ENCODE measurements at regions not wholly inside any gene's neighbourhood (a gene's known extent, or its start where the extent isn't known, plus 50 kb on each side); places are given as distances from the start of the nearest gene placed in this dataset.
A peak's percentile ranks its signal among the peaks of the same experiment; 100 is the strongest.

DNA sequence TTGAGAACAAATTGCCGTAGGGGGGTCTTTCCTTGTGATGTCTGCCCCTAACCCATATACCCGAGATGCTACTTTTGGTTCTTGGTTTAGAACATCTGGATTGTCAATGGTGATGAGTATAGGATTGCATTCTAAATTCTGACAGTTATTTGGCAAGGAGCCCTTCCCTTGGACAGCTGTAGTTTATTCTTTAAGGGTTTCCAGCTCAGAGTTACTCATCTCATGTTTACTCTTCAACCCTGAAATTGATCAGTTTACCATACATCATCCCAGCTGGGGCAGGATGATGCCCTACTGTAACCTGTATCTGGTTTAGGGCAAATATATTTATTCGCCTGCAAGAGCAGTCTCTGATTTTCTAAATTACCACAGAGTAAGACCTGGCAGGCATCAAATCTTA, 85.7 kb upstream of the XCR1 start:
- no peak for DNase-seq

DNA sequence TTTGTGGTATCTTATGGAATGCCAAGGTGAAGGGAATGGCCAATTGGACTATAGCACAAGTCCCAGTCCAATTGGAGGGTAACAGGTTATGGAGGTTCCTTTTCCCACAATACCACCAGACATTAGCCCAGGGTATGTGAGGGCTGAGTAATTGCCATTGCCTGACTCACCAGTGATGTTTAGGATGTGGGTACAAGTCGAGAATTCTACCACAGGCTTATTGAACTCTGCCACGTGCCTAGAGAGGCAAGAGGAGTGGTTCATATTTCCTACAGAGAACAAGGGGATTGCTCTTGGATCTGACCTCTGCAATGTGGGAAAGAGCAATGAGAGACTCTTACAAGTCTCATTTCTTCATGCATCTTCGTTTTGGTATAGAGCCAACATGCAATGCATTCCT, 85.0 kb upstream of the XCR1 start:
- no peak for DNase-seq

DNA sequence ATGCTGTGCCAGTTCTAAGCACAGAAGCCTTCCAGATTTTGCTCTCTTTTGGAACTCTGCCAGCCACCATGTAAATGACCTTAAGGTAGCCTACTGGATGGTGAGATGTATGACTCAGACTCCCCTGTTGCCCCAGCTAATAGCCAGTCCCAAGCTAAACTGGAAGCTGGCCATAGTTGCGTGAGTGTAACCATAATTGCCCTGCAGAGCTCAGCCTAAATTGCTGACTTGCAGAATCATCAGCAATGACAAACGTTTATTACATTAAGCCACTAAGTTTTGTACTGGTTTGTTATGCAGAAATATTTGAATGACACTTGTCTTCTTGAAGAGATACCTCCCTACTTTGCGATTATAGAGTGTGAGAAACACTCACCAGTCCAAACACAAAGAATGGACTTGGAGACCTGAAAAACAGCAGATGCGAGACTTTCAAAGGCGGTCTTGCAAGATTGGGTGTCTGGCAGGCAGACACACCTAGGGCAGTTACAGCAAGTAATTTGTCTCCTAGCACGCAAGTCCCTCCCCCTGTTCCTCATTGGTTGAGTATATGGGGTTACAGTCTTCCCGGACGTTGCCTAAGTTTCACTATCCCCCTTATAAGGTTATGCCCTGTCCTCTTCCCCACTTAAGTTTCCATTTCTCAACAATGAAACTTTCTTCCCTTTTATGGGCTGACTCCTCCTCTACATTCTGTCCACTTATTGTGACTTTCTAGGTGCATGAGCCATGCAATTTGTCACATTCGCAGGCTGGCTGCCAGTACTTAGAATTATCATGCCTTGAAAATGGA, 83.6 kb upstream of the XCR1 start:
- no peak for DNase-seq

DNA sequence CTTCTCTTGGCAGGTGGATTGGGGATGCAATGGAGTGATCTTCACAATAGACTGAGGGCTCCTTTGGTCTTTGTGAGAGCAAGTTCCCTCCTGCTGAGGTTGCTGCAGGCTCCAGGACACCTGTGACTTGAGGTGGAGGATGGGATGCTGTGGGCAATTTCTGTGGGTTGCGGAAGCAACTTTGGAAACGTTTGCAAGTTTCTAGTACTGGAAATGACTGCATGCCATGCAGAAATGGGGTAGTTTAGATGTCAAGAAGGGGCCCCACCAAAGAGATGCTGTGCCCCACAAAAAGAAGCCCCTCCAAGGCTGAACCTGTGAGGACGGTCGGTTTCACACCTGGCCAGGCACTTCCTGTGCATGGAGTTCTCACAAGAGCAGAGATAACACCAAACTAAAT, 80.4 kb upstream of the XCR1 start:
- DNase-seq = no peak

DNA sequence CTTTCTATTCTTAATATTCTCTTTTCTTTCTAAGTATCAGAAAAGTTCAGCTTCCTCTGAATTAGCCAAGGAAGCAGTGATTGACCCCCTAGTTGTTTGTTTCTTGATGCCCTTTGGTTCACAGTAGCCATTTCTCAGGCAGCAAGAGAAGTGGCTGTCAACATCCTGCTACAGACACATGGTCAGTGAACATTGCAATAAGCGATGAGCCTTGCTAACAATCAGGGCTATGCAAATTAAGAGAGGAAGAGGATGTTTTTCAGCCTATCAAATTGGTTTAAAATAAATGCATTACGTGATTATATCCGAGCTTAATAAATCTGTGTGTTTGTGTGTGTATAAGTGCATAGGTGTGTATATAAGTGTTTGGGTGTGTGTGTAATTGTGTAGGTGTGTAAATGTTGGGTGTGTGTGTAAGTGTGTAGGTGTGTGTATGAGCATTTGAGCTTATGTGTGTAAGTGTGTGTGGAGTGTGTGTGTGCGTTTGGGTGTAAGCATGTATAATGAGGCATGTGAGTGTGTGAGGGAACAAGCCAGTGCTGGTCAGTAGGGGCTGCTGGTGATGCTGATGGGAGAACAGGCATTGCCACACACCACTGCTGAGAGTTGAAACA, 78.1 kb upstream of the XCR1 start:
- DNase-seq = no peak

GRCh38 chr3:46104706-46105105, 77.4 kb upstream of the XCR1 start:
- no peak for DNase-seq

- no peak for DNase-seq
Measured at GRCh38 chr3:46102780-46103130, 75.5 kb upstream of the XCR1 start.

DNA sequence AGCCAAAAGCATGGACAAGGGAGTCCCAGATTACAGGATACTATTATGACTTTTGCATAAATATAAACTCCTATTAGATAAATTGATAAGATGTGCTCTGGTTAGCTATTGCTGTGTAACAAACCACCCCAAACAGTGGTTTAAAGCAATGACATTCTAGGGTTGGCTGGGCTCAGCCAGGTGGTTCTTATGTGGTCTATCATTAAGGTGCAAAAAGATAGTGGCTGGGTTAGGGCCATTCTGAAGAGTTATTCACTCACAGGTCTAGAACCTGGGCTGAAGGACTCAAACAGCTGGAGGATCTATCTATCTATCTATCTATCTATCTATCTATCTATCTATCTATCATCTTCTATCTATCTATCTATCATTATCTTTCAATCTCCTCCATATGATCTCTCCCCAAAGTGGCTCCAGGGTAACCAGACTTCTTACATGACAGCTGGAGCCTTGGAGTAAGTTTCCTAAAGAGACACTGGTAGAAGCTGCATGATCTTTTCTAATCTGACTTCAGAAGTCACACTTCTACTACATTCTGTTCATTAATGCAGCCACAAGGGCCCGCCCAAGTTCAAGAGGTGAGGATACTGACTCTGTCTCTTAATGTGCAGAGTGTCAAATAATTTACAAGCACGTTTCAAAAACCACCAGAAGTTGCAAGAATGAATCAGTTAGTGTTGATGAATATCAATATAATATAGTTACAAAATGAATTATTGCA, 74.9 kb upstream of the XCR1 start:
- DNase-seq = no peak

GRCh38 chr3:46100812-46101211, 73.5 kb upstream of the XCR1 start:
- no peak for DNase-seq

DNA sequence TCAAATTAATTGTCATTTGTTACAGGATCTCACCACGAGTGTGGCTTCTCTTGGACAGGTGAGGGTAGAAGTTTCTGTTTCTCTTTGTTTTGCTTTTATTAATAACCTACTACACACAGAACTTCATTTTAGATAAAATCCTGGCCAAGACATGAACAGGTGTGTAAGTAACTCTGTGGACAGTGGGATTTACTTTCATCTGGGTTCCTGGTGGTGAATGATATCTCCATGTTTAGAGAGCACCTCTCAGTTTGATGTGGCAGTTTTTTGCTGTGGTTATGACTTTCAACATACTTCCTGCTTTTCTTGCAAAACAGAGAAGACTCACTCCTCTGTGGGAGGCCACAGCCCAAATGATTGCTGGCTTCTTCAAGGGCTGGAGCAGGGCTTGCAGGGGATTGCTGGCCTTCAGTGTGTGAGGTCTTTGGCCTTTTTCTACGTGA, 71.1 kb upstream of the XCR1 start:
- peak; percentile 42 to 55 for DNase-seq

GRCh38 chr3:46097691-46098241, 70.5 kb upstream of the XCR1 start:
- peak; percentile 50 to 59 for DNase-seq

- DNase-seq = no peak
Measured at GRCh38 chr3:46096781-46097180, 69.5 kb upstream of the XCR1 start.

- DNase-seq = no peak
Measured at GRCh38 chr3:46096336-46096735, 69.1 kb upstream of the XCR1 start.

GRCh38 chr3:46095307-46095706, 68.0 kb upstream of the XCR1 start:
- DNase-seq = no peak

DNA sequence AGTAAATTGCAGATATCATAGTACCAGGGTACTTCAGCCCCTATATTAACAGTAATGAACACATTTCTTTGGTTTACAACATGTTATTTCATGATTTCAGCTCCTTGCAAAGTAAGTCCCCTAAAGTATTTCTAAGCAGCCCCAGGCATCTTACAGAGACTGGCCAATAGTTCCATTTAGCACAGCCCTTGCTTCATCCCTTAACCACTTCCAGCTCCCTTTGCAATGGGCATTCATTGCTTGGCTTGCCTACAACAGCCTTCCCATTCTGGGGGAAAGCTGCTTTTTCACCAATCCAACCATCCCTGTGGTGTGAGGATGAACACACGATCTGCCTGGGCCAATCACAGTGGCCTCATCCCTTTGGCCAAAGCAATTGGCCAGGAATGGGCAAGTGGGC, 67.2 kb upstream of the XCR1 start:
- DNase-seq = no peak

DNA sequence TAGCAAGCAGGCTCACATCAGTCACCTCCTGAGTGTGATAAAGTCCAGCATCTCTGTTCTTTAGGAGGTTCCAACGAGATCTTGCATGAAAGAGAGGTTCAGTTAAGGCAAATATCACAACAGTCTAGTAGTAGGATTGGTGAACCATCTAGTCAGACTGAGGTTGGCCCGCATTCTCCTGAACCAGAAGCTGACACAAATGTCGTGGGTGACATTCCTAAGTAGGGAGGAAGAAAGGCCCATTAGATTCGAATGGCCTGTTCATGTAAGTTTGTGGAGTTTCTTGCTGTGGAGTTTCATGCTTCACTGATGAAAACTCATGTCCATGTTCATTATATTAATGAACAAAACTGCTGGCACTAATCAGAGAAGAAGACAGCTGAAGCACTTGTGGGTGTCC, 66.7 kb upstream of the XCR1 start:
- no peak for DNase-seq

DNA sequence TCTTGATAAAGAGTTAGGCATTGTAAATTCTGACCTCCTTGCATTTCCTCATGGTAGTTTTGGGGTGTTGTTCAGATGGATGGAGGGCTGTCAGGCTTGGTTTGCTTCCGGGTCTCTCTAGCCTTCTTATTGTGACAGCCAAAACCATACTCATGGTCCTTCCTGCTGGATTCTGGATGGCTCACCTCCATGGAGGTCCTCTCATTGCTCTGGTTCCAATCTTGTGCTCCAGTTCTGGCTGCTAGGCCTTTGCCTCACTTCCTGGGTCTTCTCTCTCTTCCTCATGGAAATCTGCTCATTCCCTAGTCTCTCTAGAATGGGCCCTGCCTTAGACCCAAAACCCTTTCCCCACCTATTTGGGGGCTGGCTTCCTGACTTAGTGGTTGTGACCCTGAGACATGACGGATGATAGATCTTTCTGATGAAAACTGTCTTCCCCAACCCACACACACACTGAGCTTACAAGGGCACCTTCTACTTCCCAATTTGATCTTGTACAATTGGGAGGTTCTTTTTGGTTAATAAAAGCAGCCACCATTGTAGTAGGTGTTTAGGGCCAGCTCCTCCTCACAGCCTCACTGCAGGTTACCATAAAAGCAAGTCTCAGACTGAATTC, 66.2 kb upstream of the XCR1 start:
- no peak for DNase-seq

GRCh38 chr3:46092702-46093080, 65.4 kb upstream of the XCR1 start:
- DNase-seq = no peak

- no peak for DNase-seq
Measured at GRCh38 chr3:46091741-46092701, 64.7 kb upstream of the XCR1 start.

GRCh38 chr3:46091046-46091445, 63.8 kb upstream of the XCR1 start:
- DNase-seq = no peak

GRCh38 chr3:46090161-46090591, 62.9 kb upstream of the XCR1 start:
- peak in 1 of 2 experiments; percentile 41 for DNase-seq
